ENCODE measurements at regions not wholly inside any gene's neighbourhood (a gene's known extent, or its start where the extent isn't known, plus 50 kb on each side); places are given as distances from the start of the nearest gene placed in this dataset.

DNA sequence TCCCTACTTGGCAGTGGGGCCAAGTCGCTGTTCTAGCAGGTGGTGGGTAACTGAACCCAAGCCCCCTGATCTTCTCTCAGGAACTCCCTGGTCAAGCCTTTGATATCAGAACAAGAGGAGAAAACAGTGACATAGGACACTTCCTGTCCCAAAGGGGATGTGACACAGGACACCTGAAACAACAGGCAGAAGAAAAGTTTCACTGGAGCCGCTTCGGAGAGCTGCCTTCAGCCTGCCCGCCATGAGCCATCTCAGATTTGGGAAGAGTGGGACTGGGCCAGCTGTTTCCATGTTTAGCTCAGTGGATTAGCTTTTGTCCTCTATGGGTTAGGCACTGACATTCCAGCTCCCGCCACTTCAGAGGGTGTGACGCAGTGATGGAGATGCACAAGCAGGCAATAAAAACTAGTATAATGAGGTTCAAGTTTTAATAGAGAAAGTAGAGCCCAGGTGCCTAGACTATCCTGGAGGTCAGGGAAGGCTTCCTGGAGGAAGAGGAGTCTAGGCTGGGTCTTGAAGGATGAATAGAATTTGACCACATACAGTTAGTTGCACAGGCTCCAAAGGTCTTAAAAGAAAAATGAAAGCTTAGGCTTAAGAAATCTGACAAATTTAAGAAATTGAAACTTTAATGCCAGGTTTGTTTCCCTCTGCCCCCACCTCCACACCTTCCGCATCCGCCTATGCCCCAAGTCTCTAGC lies 104.1 kb upstream of the SPRY4 start:
- TF ChIP-seq, protein P1, sequence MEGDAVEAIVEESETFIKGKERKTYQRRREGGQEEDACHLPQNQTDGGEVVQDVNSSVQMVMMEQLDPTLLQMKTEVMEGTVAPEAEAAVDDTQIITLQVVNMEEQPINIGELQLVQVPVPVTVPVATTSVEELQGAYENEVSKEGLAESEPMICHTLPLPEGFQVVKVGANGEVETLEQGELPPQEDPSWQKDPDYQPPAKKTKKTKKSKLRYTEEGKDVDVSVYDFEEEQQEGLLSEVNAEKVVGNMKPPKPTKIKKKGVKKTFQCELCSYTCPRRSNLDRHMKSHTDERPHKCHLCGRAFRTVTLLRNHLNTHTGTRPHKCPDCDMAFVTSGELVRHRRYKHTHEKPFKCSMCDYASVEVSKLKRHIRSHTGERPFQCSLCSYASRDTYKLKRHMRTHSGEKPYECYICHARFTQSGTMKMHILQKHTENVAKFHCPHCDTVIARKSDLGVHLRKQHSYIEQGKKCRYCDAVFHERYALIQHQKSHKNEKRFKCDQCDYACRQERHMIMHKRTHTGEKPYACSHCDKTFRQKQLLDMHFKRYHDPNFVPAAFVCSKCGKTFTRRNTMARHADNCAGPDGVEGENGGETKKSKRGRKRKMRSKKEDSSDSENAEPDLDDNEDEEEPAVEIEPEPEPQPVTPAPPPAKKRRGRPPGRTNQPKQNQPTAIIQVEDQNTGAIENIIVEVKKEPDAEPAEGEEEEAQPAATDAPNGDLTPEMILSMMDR (IDR thresholded peaks at IDR 0.05; ENCODE audit: low read depth, low read length), result no peak
- TF ChIP-seq EZH2phosphoT487 (IDR thresholded peaks at IDR 0.05; ENCODE audit: low read depth), result no peak
